ENCODE measurements at regions not wholly inside any gene's neighbourhood (a gene's known extent, or its start where the extent isn't known, plus 50 kb on each side); places are given as distances from the start of the nearest gene placed in this dataset.

GRCh38 chr3:164095949-164096348 is 982.3 kb downstream of the SI start (continued):
- TF ChIP-seq FOXA3 (CRISPR knock-in tag; conservative IDR thresholded peaks at IDR 0.05 in 1 of 2, IDR thresholded peaks at IDR 0.05 in 1 of 2) (no peak), E2F1 (CRISPR knock-in tag; IDR thresholded peaks at IDR 0.05) (no peak), GTF2B (IDR thresholded peaks at IDR 0.05; ENCODE audit: extremely low read depth, insufficient read length) (no peak), SMAD4 (CRISPR knock-in tag; conservative IDR thresholded peaks at IDR 0.05) (no peak), CBX5 (IDR thresholded peaks at IDR 0.05; ENCODE audit: borderline replicate concordance, low read depth) (no peak), TAF7 (tag; IDR thresholded peaks at IDR 0.05) (no peak), RFX7 (CRISPR knock-in tag; IDR thresholded peaks at IDR 0.05) (no peak)

DNA sequence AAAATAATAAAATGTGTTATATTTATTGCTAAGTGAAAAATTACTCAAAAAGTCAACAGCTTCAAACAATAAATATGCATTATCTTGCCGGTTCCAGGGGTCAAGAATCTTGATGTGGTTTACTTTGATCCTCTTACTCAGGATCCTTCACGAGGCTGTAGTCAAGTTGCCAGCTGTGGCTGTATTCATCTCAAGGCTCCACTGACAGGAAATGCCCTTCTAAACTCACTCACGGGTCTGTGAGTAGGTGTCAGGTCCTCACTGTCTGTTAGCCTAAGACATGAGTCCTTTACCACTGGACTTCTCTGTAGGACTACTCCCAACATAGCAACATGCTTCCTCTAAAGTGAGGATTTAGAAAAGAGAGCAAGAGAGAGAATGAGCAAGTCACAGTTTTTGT is 983.0 kb downstream of the SI start:
- ATAC-seq (no peak), FAIRE-seq (no peak), DNase-seq (ENCODE audit: extremely low read depth in 1 of 4, low spot score in 3 of 4) (no peak)
- no peaks in the 10 kb centered on the region for H3K4me1 ChIP-seq (replicated peaks in 1 of 2; ENCODE audit: control insufficient read depth in 2 of 2, insufficient read depth in 2 of 2, low read length in 2 of 2)
- no peak overlapping the region for H3K4me2 ChIP-seq (ENCODE audit: insufficient read depth, low read length)
- CTCF ChIA-PET (ENCODE audit: low intra/inter-chr PET ratio) = no interaction called here
- 0% methylated on average over 3 of the region's 3 CpGs for WGBS (ENCODE audit: insufficient coverage, low coverage, missing lambda C conversion rate)
- no peak overlapping the region for H3K9ac ChIP-seq (ENCODE audit: insufficient read depth in 1 of 2, low read depth in 2 of 2, low read length in 2 of 2)
- no peak overlapping the region for H3K27ac ChIP-seq (ENCODE audit: extremely low read depth, low read depth, low read length)
- no TSS peak for BruUV-seq (replicated peaks)
- no peaks in the 10 kb centered on the region for H3K9me1 ChIP-seq (ENCODE audit: control insufficient read depth, insufficient read depth, low read length)
- no peaks in the 10 kb centered on the region for H4K20me1 ChIP-seq (replicated peaks; ENCODE audit: control insufficient read depth, insufficient read depth, low read length)
- no peaks in the 10 kb centered on the region for H3K9me3 ChIP-seq (replicated peaks; ENCODE audit: control insufficient read depth, insufficient read depth, low read depth, low read length)
- no peak for TF ChIP-seq YBX1 (IDR thresholded peaks at IDR 0.05)
- TF ChIP-seq, protein P1, sequence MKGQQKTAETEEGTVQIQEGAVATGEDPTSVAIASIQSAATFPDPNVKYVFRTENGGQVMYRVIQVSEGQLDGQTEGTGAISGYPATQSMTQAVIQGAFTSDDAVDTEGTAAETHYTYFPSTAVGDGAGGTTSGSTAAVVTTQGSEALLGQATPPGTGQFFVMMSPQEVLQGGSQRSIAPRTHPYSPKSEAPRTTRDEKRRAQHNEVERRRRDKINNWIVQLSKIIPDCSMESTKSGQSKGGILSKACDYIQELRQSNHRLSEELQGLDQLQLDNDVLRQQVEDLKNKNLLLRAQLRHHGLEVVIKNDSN (CRISPR knock-in tag; IDR thresholded peaks at IDR 0.05) = no peak
- no peak for TF ChIP-seq ZNF431 (CRISPR knock-in tag; IDR thresholded peaks at IDR 0.05)
- TF ChIP-seq PHF20 (IDR thresholded peaks at IDR 0.05; ENCODE audit: partially characterized antibody) = no peak
- TF ChIP-seq CBX1 (IDR thresholded peaks at IDR 0.05; ENCODE audit: low read depth) = no peak
- TF ChIP-seq CBFA2T3 (IDR thresholded peaks at IDR 0.05) = no peak
- no peak for TF ChIP-seq LEF1 (IDR thresholded peaks at IDR 0.05)
- TF ChIP-seq CREBBP (IDR thresholded peaks at IDR 0.05; ENCODE audit: low read depth, low read length) = no peak
- TF ChIP-seq EGR1 (conservative IDR thresholded peaks at IDR 0.05) = no peak
- TF ChIP-seq ZNF644 (tag; IDR thresholded peaks at IDR 0.05; ENCODE audit: low read depth) = no peak
- no peak for TF ChIP-seq MTA2 (IDR thresholded peaks at IDR 0.05; ENCODE audit: low read depth)
- H2AFZ ChIP-seq (ENCODE audit: low read depth, low read length) = no peak overlapping the region
- in situ Hi-C loops (cut with MboI) (no loop called here), intact Hi-C loops (cut with micrococcal nuclease) (no loop called here)
- POLR2A ChIA-PET = no interaction called here
- H3K27me3 ChIP-seq (ENCODE audit: control insufficient read depth in 2 of 2, insufficient read depth in 2 of 2, low read length in 2 of 2) = no peaks in the 10 kb centered on the region
- no peak overlapping the region for H3K4me3 ChIP-seq
- no peaks in the 10 kb centered on the region for H3K79me2 ChIP-seq (ENCODE audit: control insufficient read depth, insufficient read depth, low read length)
- H3K36me3 ChIP-seq (ENCODE audit: control insufficient read depth, insufficient read depth, low read length) = no peaks in the 10 kb centered on the region
